ENCODE measurements at regions not wholly inside any gene's neighbourhood (a gene's known extent, or its start where the extent isn't known, plus 50 kb on each side); places are given as distances from the start of the nearest gene placed in this dataset.

- no peak for TF ChIP-seq MAX (IDR thresholded peaks at IDR 0.05)
- TF ChIP-seq EP300 (IDR thresholded peaks at IDR 0.05; ENCODE audit: borderline replicate concordance) = no peak
- no peak for TF ChIP-seq RAD21 (IDR thresholded peaks at IDR 0.05; ENCODE audit: low read depth)
- TF ChIP-seq, protein P1, sequence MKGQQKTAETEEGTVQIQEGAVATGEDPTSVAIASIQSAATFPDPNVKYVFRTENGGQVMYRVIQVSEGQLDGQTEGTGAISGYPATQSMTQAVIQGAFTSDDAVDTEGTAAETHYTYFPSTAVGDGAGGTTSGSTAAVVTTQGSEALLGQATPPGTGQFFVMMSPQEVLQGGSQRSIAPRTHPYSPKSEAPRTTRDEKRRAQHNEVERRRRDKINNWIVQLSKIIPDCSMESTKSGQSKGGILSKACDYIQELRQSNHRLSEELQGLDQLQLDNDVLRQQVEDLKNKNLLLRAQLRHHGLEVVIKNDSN (IDR thresholded peaks at IDR 0.05) = no peak
- TF ChIP-seq, protein P2, sequence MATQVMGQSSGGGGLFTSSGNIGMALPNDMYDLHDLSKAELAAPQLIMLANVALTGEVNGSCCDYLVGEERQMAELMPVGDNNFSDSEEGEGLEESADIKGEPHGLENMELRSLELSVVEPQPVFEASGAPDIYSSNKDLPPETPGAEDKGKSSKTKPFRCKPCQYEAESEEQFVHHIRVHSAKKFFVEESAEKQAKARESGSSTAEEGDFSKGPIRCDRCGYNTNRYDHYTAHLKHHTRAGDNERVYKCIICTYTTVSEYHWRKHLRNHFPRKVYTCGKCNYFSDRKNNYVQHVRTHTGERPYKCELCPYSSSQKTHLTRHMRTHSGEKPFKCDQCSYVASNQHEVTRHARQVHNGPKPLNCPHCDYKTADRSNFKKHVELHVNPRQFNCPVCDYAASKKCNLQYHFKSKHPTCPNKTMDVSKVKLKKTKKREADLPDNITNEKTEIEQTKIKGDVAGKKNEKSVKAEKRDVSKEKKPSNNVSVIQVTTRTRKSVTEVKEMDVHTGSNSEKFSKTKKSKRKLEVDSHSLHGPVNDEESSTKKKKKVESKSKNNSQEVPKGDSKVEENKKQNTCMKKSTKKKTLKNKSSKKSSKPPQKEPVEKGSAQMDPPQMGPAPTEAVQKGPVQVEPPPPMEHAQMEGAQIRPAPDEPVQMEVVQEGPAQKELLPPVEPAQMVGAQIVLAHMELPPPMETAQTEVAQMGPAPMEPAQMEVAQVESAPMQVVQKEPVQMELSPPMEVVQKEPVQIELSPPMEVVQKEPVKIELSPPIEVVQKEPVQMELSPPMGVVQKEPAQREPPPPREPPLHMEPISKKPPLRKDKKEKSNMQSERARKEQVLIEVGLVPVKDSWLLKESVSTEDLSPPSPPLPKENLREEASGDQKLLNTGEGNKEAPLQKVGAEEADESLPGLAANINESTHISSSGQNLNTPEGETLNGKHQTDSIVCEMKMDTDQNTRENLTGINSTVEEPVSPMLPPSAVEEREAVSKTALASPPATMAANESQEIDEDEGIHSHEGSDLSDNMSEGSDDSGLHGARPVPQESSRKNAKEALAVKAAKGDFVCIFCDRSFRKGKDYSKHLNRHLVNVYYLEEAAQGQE (IDR thresholded peaks at IDR 0.05; ENCODE audit: low read depth) = no peak
- TF ChIP-seq CEBPB (IDR thresholded peaks at IDR 0.05) = no peak
- no peak for TF ChIP-seq TAF1 (IDR thresholded peaks at IDR 0.05; ENCODE audit: low read depth)
- TF ChIP-seq TEAD4 (IDR thresholded peaks at IDR 0.05) = no peak
- no peak for TF ChIP-seq YY1 (IDR thresholded peaks at IDR 0.05; ENCODE audit: low read depth)
These were observed 112.5 kb upstream of the GLI2 start for GRCh38 chr2:120622886-120623753.
